Caco-2 (cell line): ENCODE measurements at regions not wholly inside any gene's neighbourhood (a gene's known extent, or its start where the extent isn't known, plus 50 kb on each side); places are given as distances from the start of the nearest gene placed in this dataset.

ENCODE experiments used
- BruUV-seq: library from RNA; stranded (reverse); fragments of 400-500 nt; replicated peaks from 2 replicates; lab custom pipeline; 2021; lab: Mats Ljungman, UMichigan
- CTCF ChIA-PET: fragments of 300-600 bp; sonication (Branson Sonifier 250); formaldehyde crosslinking; loops from one replicate; lab custom pipeline; 2022; ENCODE audit warnings: antibody characterized with exemption; lab: Charles Lee
- POLR2A ChIA-PET: fragments of 300-600 bp; sonication (Branson Sonifier 250); formaldehyde crosslinking; loops from one replicate; lab custom pipeline; 2022; ENCODE audit warnings: antibody characterized with exemption; lab: Charles Lee
- DNase-seq, 2 experiments: peaks; one replicate each; pipeline versions ENCODE4 v3.0.0 to v3.0.0-alpha.2; 2020 to 2022
- H3K27me3 ChIP-seq: replicated peaks from 2 replicates; pipeline ENCODE4 v1.6.0; 2011; ENCODE audit warnings: low read length; ENCODE audit not compliant: control insufficient read depth, insufficient read depth
- H3K36me3 ChIP-seq: 2 replicates; pipeline ENCODE4 v1.5.1; 2011; ENCODE audit warnings: low read length; ENCODE audit not compliant: control insufficient read depth, insufficient read depth
- H3K4me1 ChIP-seq: fragments of 250-450 bp; sonication (Bioruptor Pico); 2 replicates; pipeline ENCODE4 v1.5.1; 2020; ENCODE audit warnings: mild to moderate bottlenecking
- H3K4me3 ChIP-seq: 2 replicates; pipeline ENCODE4 v1.5.1; 2011; ENCODE audit warnings: low read depth, mild to moderate bottlenecking, control low read depth, low read length
- H3K9me3 ChIP-seq: fragments of 250-450 bp; sonication (Bioruptor Pico); 2 replicates; pipeline ENCODE4 v1.5.1; 2020; ENCODE audit warnings: mild to moderate bottlenecking, moderate library complexity
- H3K27ac Mint-ChIP-seq: one replicate; pipeline ENCODE4 v1.8.0; 2022; ENCODE audit warnings: mixed read lengths; ENCODE audit not compliant: unreplicated experiment
- H3K27me3 Mint-ChIP-seq: one replicate; pipeline ENCODE4 v1.8.0; 2022; ENCODE audit warnings: mixed read lengths; ENCODE audit not compliant: insufficient read depth, unreplicated experiment
- H3K36me3 Mint-ChIP-seq: one replicate; pipeline ENCODE4 v1.8.0; 2022; ENCODE audit warnings: mild to moderate bottlenecking, mixed read lengths; ENCODE audit not compliant: insufficient read depth, unreplicated experiment
- H3K4me1 Mint-ChIP-seq: one replicate; pipeline ENCODE4 v1.8.0; 2022; ENCODE audit warnings: low read depth, mixed read lengths; ENCODE audit not compliant: unreplicated experiment
- H3K4me3 Mint-ChIP-seq: one replicate; pipeline ENCODE4 v1.8.0; 2022; ENCODE audit warnings: mild to moderate bottlenecking, moderate library complexity, mixed read lengths; ENCODE audit not compliant: unreplicated experiment
- H3K9me3 Mint-ChIP-seq: one replicate; pipeline ENCODE4 v1.8.0; 2022; ENCODE audit warnings: mixed read lengths; ENCODE audit not compliant: unreplicated experiment
- intact Hi-C: fragments of 100-400 bp; cut with micrococcal nuclease; formaldehyde crosslinking; loops from one replicate; pipeline ENCODE4 v1.10.0; 2022; ENCODE audit not compliant: unreplicated experiment
- TF ChIP-seq, protein P1 (sequence below), 2 experiments: fragments of 200-600 bp in 1 of 2; IDR thresholded peaks; 1 replicate in 1 of 2; 2 replicates in 1 of 2; pipeline versions ENCODE4 v1.5.1 to v1.8.0; 2011 to 2022; ENCODE audit warnings: antibody characterized with exemption in 1 of 2, control low read depth in 1 of 2, inconsistent platforms in 1 of 2, low read depth in 1 of 2, low read length in 1 of 2, mild to moderate bottlenecking in 1 of 2, moderate library complexity in 1 of 2; ENCODE audit not compliant: insufficient read depth in 1 of 2, severe bottlenecking in 1 of 2, unreplicated experiment in 1 of 2

DNA sequence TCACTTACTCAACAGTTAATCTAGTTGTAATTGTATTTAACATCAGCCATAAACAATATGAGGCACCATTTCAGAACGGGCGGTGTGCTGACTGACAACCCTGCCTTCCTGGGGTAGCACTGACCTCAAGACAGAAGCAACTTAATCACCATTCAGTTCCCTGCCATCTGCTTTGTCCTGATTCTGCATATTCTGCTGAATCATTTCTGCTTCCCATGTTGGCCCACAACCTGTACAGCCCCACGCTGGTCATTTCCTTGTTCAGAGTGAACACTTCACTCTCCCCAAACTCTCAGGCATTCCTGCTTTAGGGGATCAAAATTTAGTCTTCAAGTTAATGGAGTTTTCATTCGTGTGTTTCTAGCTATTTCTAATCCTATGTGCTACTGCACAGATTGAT, 132.3 kb upstream of the ZBED5 start:
- ChIA-PET POLR2A (no interaction called here), CTCF (interaction anchor here (1.5 kb wide), 1 partner anchor 56 kb away, joined by 5 read pairs; no protein-coding TSS in a partner anchor)
- Histone ChIP-seq H3K4me3 (no peak overlapping the region), H3K27me3 (no peaks in the 10 kb centered on the region), H3K4me1 (peaks cover 9% of the 10 kb centered on the region), H3K36me3 (no peaks in the 10 kb centered on the region), H3K9me3 (no peaks in the 10 kb centered on the region)
- TF ChIP-seq, protein P1, sequence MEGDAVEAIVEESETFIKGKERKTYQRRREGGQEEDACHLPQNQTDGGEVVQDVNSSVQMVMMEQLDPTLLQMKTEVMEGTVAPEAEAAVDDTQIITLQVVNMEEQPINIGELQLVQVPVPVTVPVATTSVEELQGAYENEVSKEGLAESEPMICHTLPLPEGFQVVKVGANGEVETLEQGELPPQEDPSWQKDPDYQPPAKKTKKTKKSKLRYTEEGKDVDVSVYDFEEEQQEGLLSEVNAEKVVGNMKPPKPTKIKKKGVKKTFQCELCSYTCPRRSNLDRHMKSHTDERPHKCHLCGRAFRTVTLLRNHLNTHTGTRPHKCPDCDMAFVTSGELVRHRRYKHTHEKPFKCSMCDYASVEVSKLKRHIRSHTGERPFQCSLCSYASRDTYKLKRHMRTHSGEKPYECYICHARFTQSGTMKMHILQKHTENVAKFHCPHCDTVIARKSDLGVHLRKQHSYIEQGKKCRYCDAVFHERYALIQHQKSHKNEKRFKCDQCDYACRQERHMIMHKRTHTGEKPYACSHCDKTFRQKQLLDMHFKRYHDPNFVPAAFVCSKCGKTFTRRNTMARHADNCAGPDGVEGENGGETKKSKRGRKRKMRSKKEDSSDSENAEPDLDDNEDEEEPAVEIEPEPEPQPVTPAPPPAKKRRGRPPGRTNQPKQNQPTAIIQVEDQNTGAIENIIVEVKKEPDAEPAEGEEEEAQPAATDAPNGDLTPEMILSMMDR (IDR thresholded peaks at IDR 0.05; ENCODE audit: insufficient read depth in 1 of 2, low read depth in 1 of 2, low read length in 1 of 2, severe bottlenecking in 1 of 2, unreplicated experiment in 1 of 2): no peak
- no peaks in the 10 kb centered on the region for H3K9me3 Mint-ChIP-seq
- intact Hi-C loops: no loop called here
- BruUV-seq: no TSS peak
- no peak for DNase-seq
- H3K4me3 Mint-ChIP-seq: no peak overlapping the region
- H3K4me1 Mint-ChIP-seq: peaks cover 10% of the 10 kb centered on the region
- H3K27ac Mint-ChIP-seq: no peak overlapping the region
- no peaks in the 10 kb centered on the region for H3K36me3 Mint-ChIP-seq
- H3K27me3 Mint-ChIP-seq: no peaks in the 10 kb centered on the region

GRCh38 chr11:10986006-10986405, 128.2 kb upstream of the ZBED5 start:
- H3K36me3 ChIP-seq: no peaks in the 10 kb centered on the region
- no peaks in the 10 kb centered on the region for H3K36me3 Mint-ChIP-seq
- ChIA-PET CTCF (no interaction called here), POLR2A (no interaction called here)
- no peaks in the 10 kb centered on the region for H3K27me3 Mint-ChIP-seq
- no TSS peak for BruUV-seq
- no peaks in the 10 kb centered on the region for H3K9me3 Mint-ChIP-seq
- intact Hi-C loops: no loop called here
- H3K4me1 Mint-ChIP-seq: peaks cover 21% of the 10 kb centered on the region
- H3K4me3 ChIP-seq: no peak overlapping the region
- DNase-seq: no peak
- peaks cover 8% of the 10 kb centered on the region for H3K4me1 ChIP-seq
- no peak overlapping the region for H3K4me3 Mint-ChIP-seq
- TF ChIP-seq, protein P1 (IDR thresholded peaks at IDR 0.05; ENCODE audit: insufficient read depth in 1 of 2, low read depth in 1 of 2, low read length in 1 of 2, severe bottlenecking in 1 of 2, unreplicated experiment in 1 of 2): no peak
- no peaks in the 10 kb centered on the region for H3K9me3 ChIP-seq
- no peaks in the 10 kb centered on the region for H3K27me3 ChIP-seq
- no peak overlapping the region for H3K27ac Mint-ChIP-seq

DNA sequence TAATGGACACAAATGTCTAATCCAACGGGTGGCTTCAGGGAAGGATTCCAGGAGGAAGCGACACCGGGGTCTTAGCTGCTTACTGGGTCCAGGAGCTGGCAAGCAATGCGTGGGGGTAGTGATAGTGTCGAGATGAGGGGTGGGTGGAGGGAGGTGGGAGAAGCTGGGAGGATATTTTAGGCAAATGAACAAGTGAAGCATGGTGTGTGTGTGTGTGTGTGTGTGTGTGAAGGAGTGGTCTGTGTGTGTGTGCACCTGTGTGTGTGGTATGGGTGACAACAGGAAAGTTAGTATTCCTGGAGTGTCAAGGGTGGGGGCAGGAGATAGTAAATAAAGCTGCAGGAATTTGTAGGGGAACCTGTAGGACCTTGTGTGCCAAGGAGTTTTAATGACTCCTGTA, 126.9 kb upstream of the ZBED5 start:
- Histone ChIP-seq H3K4me3 (no peak overlapping the region), H3K36me3 (no peaks in the 10 kb centered on the region), H3K4me1 (no peaks in the 10 kb centered on the region), H3K27me3 (no peaks in the 10 kb centered on the region), H3K9me3 (no peaks in the 10 kb centered on the region)
- no peak overlapping the region for H3K27ac Mint-ChIP-seq
- TF ChIP-seq, protein P1 (IDR thresholded peaks at IDR 0.05; ENCODE audit: insufficient read depth in 1 of 2, low read depth in 1 of 2, low read length in 1 of 2, severe bottlenecking in 1 of 2, unreplicated experiment in 1 of 2): no peak
- no peaks in the 10 kb centered on the region for H3K27me3 Mint-ChIP-seq
- peaks cover 13% of the 10 kb centered on the region for H3K4me1 Mint-ChIP-seq
- DNase-seq: no peak
- no peaks in the 10 kb centered on the region for H3K36me3 Mint-ChIP-seq
- no peak overlapping the region for H3K4me3 Mint-ChIP-seq
- H3K9me3 Mint-ChIP-seq: no peaks in the 10 kb centered on the region
- intact Hi-C loops: no loop called here
- CTCF ChIA-PET: interaction anchor here (0.8 kb wide), 1 partner anchor 26 kb away, joined by 3 read pairs; no protein-coding TSS in a partner anchor
- POLR2A ChIA-PET: no interaction called here
- BruUV-seq: no TSS peak
